K562 (cell line): ENCODE measurements at regions not wholly inside any gene's neighbourhood (a gene's known extent, or its start where the extent isn't known, plus 50 kb on each side); places are given as distances from the start of the nearest gene placed in this dataset.

ENCODE experiments used
- ATAC-seq: fragments of 200-7000 bp; cut with Tn5 transposase; 3 replicates; pipeline ENCODE4 v1.9.1; 2020; ENCODE audit warnings: moderate library complexity
- BruUV-seq: library from RNA; stranded (reverse); fragments of 400-500 nt; replicated peaks from 2 replicates; lab custom pipeline; 2021; lab: Mats Ljungman, UMichigan
- CTCF ChIA-PET: fragments of 300-600 bp; formaldehyde crosslinking; extraction: SDS; loops from one replicate; lab custom pipeline; 2021; ENCODE audit warnings: low intra/inter-chr PET ratio; lab: Yijun Ruan, JAX
- POLR2A ChIA-PET: fragments of 300-600, 350-650 bp; sonication (Branson Sonifier 250); formaldehyde crosslinking; extraction: SDS; loops from one replicate; lab custom pipeline; 2021; ENCODE audit warnings: antibody characterized with exemption, inconsistent platforms; lab: Yijun Ruan, JAX
- DNase-seq, 4 experiments: peaks; one replicate each; pipeline versions ENCODE4 v3.0.0 to v3.0.0-alpha.2; 2011 to 2018; ENCODE audit warnings: low spot score in 3 of 4, mixed read lengths in 3 of 4; ENCODE audit errors: extremely low read depth in 1 of 4
- FAIRE-seq: peaks from 2 replicates; lab custom pipeline; 2011; peaks lifted over from hg19 to GRCh38; lab: Jason Lieb, UNC
- H2AFZ ChIP-seq: 2 replicates; pipeline ENCODE4 v1.6.0; 2011; ENCODE audit warnings: low read depth, low read length, control low read depth, inconsistent platforms
- H3K27ac ChIP-seq: fragments of 200-600 bp; 3 replicates; pipeline ENCODE4 v1.8.0; 2011; ENCODE audit warnings: low read depth, mild to moderate bottlenecking, control low read depth, inconsistent platforms, low read length, moderate library complexity, mixed read lengths; ENCODE audit errors: extremely low read depth
- H3K27me3 ChIP-seq, 2 experiments: fragments of 300-600 bp in 1 of 2; 2 replicates in 1 of 2; 3 replicates in 1 of 2; pipeline versions ENCODE4 v1.6.0 to v1.8.0; 2011; ENCODE audit warnings: inconsistent platforms in 2 of 2, low read length in 2 of 2, mild to moderate bottlenecking in 1 of 2, mixed read lengths in 1 of 2, moderate library complexity in 1 of 2; ENCODE audit not compliant: control insufficient read depth in 2 of 2, insufficient read depth in 2 of 2
- H3K36me3 ChIP-seq: fragments of 300-600 bp; 3 replicates; pipeline ENCODE4 v1.8.0; 2011; ENCODE audit warnings: mild to moderate bottlenecking, low read length, inconsistent platforms; ENCODE audit not compliant: control insufficient read depth, insufficient read depth
- H3K4me1 ChIP-seq, 2 experiments: fragments of 200-600 bp in 1 of 2; replicated peaks in 1 of 2; 2 replicates in 1 of 2; 3 replicates in 1 of 2; pipeline versions ENCODE4 v1.5.1 to v1.8.0; 2011; ENCODE audit warnings: inconsistent platforms in 2 of 2, low read length in 2 of 2, mild to moderate bottlenecking in 1 of 2, mixed read lengths in 1 of 2, moderate library complexity in 1 of 2; ENCODE audit not compliant: control insufficient read depth in 2 of 2, insufficient read depth in 2 of 2
- H3K4me2 ChIP-seq: 2 replicates; pipeline ENCODE4 v1.6.1; 2011; ENCODE audit warnings: low read length, control low read depth, inconsistent platforms, mixed read lengths; ENCODE audit not compliant: insufficient read depth
- H3K4me3 ChIP-seq: fragments of 200-600 bp; sonication (generic), shearing (Covaris generic); 2 replicates; pipeline ENCODE4 v1.5.1; 2016; ENCODE audit warnings: control low read depth, inconsistent platforms
- H3K79me2 ChIP-seq: fragments of 200-600 bp; 3 replicates; pipeline ENCODE4 v1.8.0; 2011; ENCODE audit warnings: low read length, inconsistent platforms; ENCODE audit not compliant: control insufficient read depth, insufficient read depth
- H3K9ac ChIP-seq, 2 experiments: 2 replicates each; pipeline versions ENCODE4 v1.6.0 to v1.6.1; 2011; ENCODE audit warnings: low read depth in 2 of 2, low read length in 2 of 2, control low read depth in 1 of 2, inconsistent platforms in 1 of 2, mild to moderate bottlenecking in 1 of 2, mixed read lengths in 1 of 2; ENCODE audit not compliant: insufficient read depth in 1 of 2
- H3K9me1 ChIP-seq: one replicate; pipeline ENCODE4 v1.6.0; 2011; ENCODE audit warnings: inconsistent platforms, mild to moderate bottlenecking, low read length, moderate library complexity; ENCODE audit not compliant: control insufficient read depth, insufficient read depth
- H3K9me3 ChIP-seq: replicated peaks from 2 replicates; pipeline ENCODE4 v1.5.1; 2011; ENCODE audit warnings: low read depth, low read length, inconsistent platforms; ENCODE audit not compliant: control insufficient read depth, insufficient read depth
- H4K20me1 ChIP-seq: replicated peaks from 2 replicates; pipeline ENCODE4 v1.6.1; 2011; ENCODE audit warnings: low read length, inconsistent platforms, mixed read lengths; ENCODE audit not compliant: control insufficient read depth, insufficient read depth
- DIDO1 ChIP-seq: fragments of 450-650 bp; IDR thresholded peaks from 2 replicates; pipeline ENCODE4 v1.6.1; 2016; ENCODE audit warnings: low read depth, missing biosample characterization, missing genetic modification characterization
- HMGN3 ChIP-seq: IDR thresholded peaks from 2 replicates; pipeline ENCODE4 v1.6.1; 2011; ENCODE audit warnings: borderline replicate concordance, low read depth, mild to moderate bottlenecking, mixed read lengths, low read length; ENCODE audit not compliant: insufficient read length; ENCODE audit errors: extremely low read depth
- MXI1 ChIP-seq: IDR thresholded peaks from 2 replicates; pipeline ENCODE4 v1.6.1; 2011; ENCODE audit warnings: low read depth, mild to moderate bottlenecking, improper control_type of control experiment, low read length
- PCBP2 ChIP-seq: fragments of 200-400 bp; formaldehyde crosslinking; IDR thresholded peaks from 2 replicates; pipeline ENCODE4 v1.6.1; 2018; ENCODE audit warnings: low read length, low read depth, mild to moderate bottlenecking, moderate library complexity; ENCODE audit not compliant: poor library complexity, severe bottlenecking
- SREBF1 ChIP-seq: fragments of 150-350 bp; IDR thresholded peaks from 2 replicates; pipeline ENCODE4 v1.6.1; 2014; ENCODE audit warnings: antibody characterized with exemption, low read depth, low read length, borderline replicate concordance
- SREBF2 ChIP-seq: sonication (generic); formaldehyde crosslinking; IDR thresholded peaks from 2 replicates; pipeline ENCODE4 v1.4.0; 2020; ENCODE audit warnings: mild to moderate bottlenecking, missing genetic modification reagents
- THAP7 ChIP-seq: fragments of 250-450 bp; sonication (Bioruptor Pico); IDR thresholded peaks from 2 replicates; pipeline ENCODE4 v1.5.0; 2021
- ZNF165 ChIP-seq: fragments of 250-450 bp; sonication (Bioruptor Pico); IDR thresholded peaks from 2 replicates; pipeline ENCODE4 v1.4.0; 2020; ENCODE audit warnings: borderline replicate concordance
- ZNF280A ChIP-seq: fragments of 450-650 bp; IDR thresholded peaks from 2 replicates; pipeline ENCODE4 v1.6.1; 2018; ENCODE audit warnings: mild to moderate bottlenecking, low read depth; ENCODE audit not compliant: partially characterized antibody
- ZNF445 ChIP-seq: fragments of 250-450 bp; sonication (Bioruptor Pico); IDR thresholded peaks from 2 replicates; pipeline ENCODE4 v1.4.0; 2020; ENCODE audit warnings: low read depth, mild to moderate bottlenecking, moderate library complexity
- whole genome bisulfite sequencing: fragments of 100-300 bp; shearing (Covaris generic); methylation state at CpG from one replicate; pipeline ENCODE4 v1.1.6; 2016; ENCODE audit warnings: low coverage, mixed read lengths; ENCODE audit not compliant: insufficient coverage; ENCODE audit errors: missing lambda C conversion rate; 5-methylcytosine and 5-hydroxymethylcytosine counted together
- in situ Hi-C: fragments of 300-500 bp; cut with MboI; formaldehyde crosslinking; loops from 4 replicates; pipeline ENCODE4 v1.15.0; 2018; ENCODE audit warnings: inconsistent platforms, mixed read lengths
- intact Hi-C: fragments of 100-400 bp; cut with micrococcal nuclease; formaldehyde crosslinking; loops from 2 replicates; pipeline ENCODE4 v1.14.2; 2022

- no peak overlapping the region for H3K9ac ChIP-seq
- H3K4me3 ChIP-seq, result no peak overlapping the region
- no peak for DNase-seq
- no TSS peak for BruUV-seq
- in situ Hi-C loops (no loop called here), intact Hi-C loops (no loop called here)
- H3K4me1 ChIP-seq, result no peaks in the 10 kb centered on the region
- H3K9me3 ChIP-seq, result no peaks in the 10 kb centered on the region
- no peaks in the 10 kb centered on the region for H3K9me1 ChIP-seq
- ATAC-seq, result no peak
- H3K27me3 ChIP-seq, result peaks cover 16 to 20% of the 10 kb centered on the region in 2 experiments
- ChIA-PET CTCF (no interaction called here), POLR2A (interaction anchor here (0.6 to 1.3 kb wide), 2 partner anchors 13 to 302 kb away, joined by 3 to 4 read pairs; no protein-coding TSS in a partner anchor)
- WGBS, result 0% methylated on average over 4 of the region's 4 CpGs
- no peaks in the 10 kb centered on the region for H4K20me1 ChIP-seq
- H3K4me2 ChIP-seq, result no peak overlapping the region
- H3K27ac ChIP-seq, result no peak overlapping the region
- H2AFZ ChIP-seq, result no peak overlapping the region
- H3K79me2 ChIP-seq, result no peaks in the 10 kb centered on the region
- no peaks in the 10 kb centered on the region for H3K36me3 ChIP-seq
- TF ChIP-seq HMGN3 (no peak), MXI1 (no peak), THAP7 (CRISPR knock-in tag) (no peak), SREBF2 (CRISPR knock-in tag) (no peak), ZNF280A (no peak), PCBP2 (no peak), ZNF445 (no peak), DIDO1 (tag) (no peak), SREBF1 (no peak), ZNF165 (CRISPR knock-in tag) (no peak)
- no peak for FAIRE-seq
Observed at GRCh38 chr7:131197920-131198615, 129.6 kb upstream of the MKLN1 start.
